ENCODE measurements at regions not wholly inside any gene's neighbourhood (a gene's known extent, or its start where the extent isn't known, plus 50 kb on each side); places are given as distances from the start of the nearest gene placed in this dataset.

- TF ChIP-seq POLR2A (IDR thresholded peaks at IDR 0.05), result no peak
- TF ChIP-seq CTCF (IDR thresholded peaks at IDR 0.05), result no peak
- TF ChIP-seq POLR2AphosphoS5 (IDR thresholded peaks at IDR 0.05), result no peak
Observed at GRCh38 chr6:84508981-84509380, 255.4 kb downstream of the TBX18 start.

Data from gastroesophageal sphincter (tissue), 3 donors.